H1 (cell line): ENCODE measurements at regions not wholly inside any gene's neighbourhood (a gene's known extent, or its start where the extent isn't known, plus 50 kb on each side); places are given as distances from the start of the nearest gene placed in this dataset.

Experiments
- CTCF ChIA-PET: fragments of 300-600 bp; sonication (Branson Sonifier 250); formaldehyde crosslinking; loops from one replicate; lab custom pipeline; 2021; ENCODE audit not compliant: partially characterized antibody; lab: Charles Lee
- POLR2A ChIA-PET: fragments of 300-600 bp; sonication (Branson Sonifier 250); formaldehyde crosslinking; loops from one replicate; lab custom pipeline; 2021; ENCODE audit warnings: inconsistent platforms; ENCODE audit not compliant: partially characterized antibody; lab: Charles Lee
- DNase-seq, 2 experiments: peaks; one replicate each; pipeline versions ENCODE4 v3.0.0 to v3.0.0-alpha.2; 2010 to 2022; ENCODE audit warnings: low spot score in 2 of 2, low read depth in 1 of 2, mixed read lengths in 1 of 2
- FAIRE-seq: peaks from 2 replicates; lab custom pipeline; 2011; peaks lifted over from hg19 to GRCh38; lab: Jason Lieb, UNC
- H2AFZ ChIP-seq: 2 replicates; pipeline ENCODE4 v1.8.1; 2012; ENCODE audit warnings: low read length, inconsistent platforms
- H2AK5ac ChIP-seq: 2 replicates; pipeline ENCODE4 v1.6.1; 2013; ENCODE audit warnings: low read depth, low read length
- H2BK120ac ChIP-seq: replicated peaks from 2 replicates; pipeline ENCODE3; 2013; ENCODE audit warnings: low read depth, low read length, inconsistent platforms
- H2BK12ac ChIP-seq: 2 replicates; pipeline ENCODE4 v1.6.1; 2013; ENCODE audit warnings: low read depth, low read length
- H2BK15ac ChIP-seq: 2 replicates; pipeline ENCODE4 v1.6.1; 2013; ENCODE audit warnings: low read length
- H2BK20ac ChIP-seq: 2 replicates; pipeline ENCODE4 v1.6.1; 2013; ENCODE audit warnings: low read length
- H2BK5ac ChIP-seq: 2 replicates; pipeline ENCODE4 v1.6.1; 2013; ENCODE audit warnings: low read depth, low read length
- H3K14ac ChIP-seq: 2 replicates; pipeline ENCODE4 v1.6.1; 2013; ENCODE audit warnings: inconsistent platforms; ENCODE audit not compliant: insufficient read length
- H3K18ac ChIP-seq: 2 replicates; pipeline ENCODE4 v1.6.1; 2013; ENCODE audit warnings: low read length; ENCODE audit errors: extremely low read depth
- H3K23ac ChIP-seq: 2 replicates; pipeline ENCODE4 v1.6.1; 2013; ENCODE audit warnings: inconsistent platforms; ENCODE audit not compliant: insufficient read length
- H3K23me2 ChIP-seq: 2 replicates; pipeline ENCODE4 v1.6.1; 2013; ENCODE audit warnings: low read depth, low read length
- H3K27ac ChIP-seq: 2 replicates; pipeline ENCODE4 v1.6.1; 2011; ENCODE audit warnings: low read depth, low read length, inconsistent platforms
- H3K27me3 ChIP-seq, 4 experiments: replicated peaks in 1 of 4; 1 replicate in 1 of 4; 2 replicates in 3 of 4; pipeline versions ENCODE4 v1.6.1 to v1.8.1; 2011 to 2013; ENCODE audit warnings: low read length in 3 of 4, mild to moderate bottlenecking in 3 of 4, inconsistent platforms in 2 of 4, mixed read lengths in 2 of 4, moderate library complexity in 1 of 4; ENCODE audit not compliant: control insufficient read depth in 3 of 4, insufficient read depth in 3 of 4; ENCODE audit errors: extremely low read depth in 1 of 4
- H3K36me3 ChIP-seq, 4 experiments: 2 replicates each; pipeline versions ENCODE4 v1.6.1 to v1.8.1; 2011 to 2013; ENCODE audit warnings: mild to moderate bottlenecking in 4 of 4, low read length in 3 of 4, moderate library complexity in 2 of 4, control low read depth in 1 of 4, inconsistent platforms in 1 of 4; ENCODE audit not compliant: insufficient read depth in 4 of 4, control insufficient read depth in 2 of 4
- H3K4ac ChIP-seq: replicated peaks from 2 replicates; pipeline ENCODE3; 2013; ENCODE audit warnings: low read length, low read depth, mixed read lengths, inconsistent platforms; ENCODE audit not compliant: insufficient read length
- H3K4me1 ChIP-seq, 4 experiments: replicated peaks in 1 of 4; 1 replicate in 1 of 4; 2 replicates in 3 of 4; pipeline versions ENCODE4 v1.6.1 to v1.8.1; 2011 to 2013; ENCODE audit warnings: low read length in 3 of 4, inconsistent platforms in 2 of 4, mixed read lengths in 1 of 4; ENCODE audit not compliant: insufficient read depth in 4 of 4, control insufficient read depth in 3 of 4
- H3K4me2 ChIP-seq, 2 experiments: 2 replicates each; pipeline versions ENCODE4 v1.6.1 to v1.8.1; 2011 to 2013; ENCODE audit warnings: low read depth in 2 of 2, low read length in 2 of 2, control low read depth in 1 of 2, inconsistent platforms in 1 of 2, mild to moderate bottlenecking in 1 of 2; ENCODE audit not compliant: insufficient read depth in 1 of 2
- H3K4me3 ChIP-seq, 4 experiments: fragments of 200-600, 300-600 bp in 1 of 4; sonication (generic), shearing (Covaris generic), sonication (Bioruptor Twin) in 1 of 4; 2 replicates each; pipeline versions ENCODE4 v1.5.1 to v1.8.1; 2011 to 2016; ENCODE audit warnings: low read length in 4 of 4, low read depth in 3 of 4, control low read depth in 2 of 4, inconsistent platforms in 2 of 4, mild to moderate bottlenecking in 2 of 4, mixed read lengths in 1 of 4, moderate library complexity in 1 of 4; ENCODE audit not compliant: insufficient read depth in 2 of 4; ENCODE audit errors: extremely low read depth in 1 of 4
- H3K56ac ChIP-seq: replicated peaks from 2 replicates; pipeline ENCODE3; 2013; ENCODE audit warnings: low read depth, mild to moderate bottlenecking, mixed read lengths, low read length, inconsistent platforms; ENCODE audit not compliant: insufficient read length
- H3K79me1 ChIP-seq: 2 replicates; pipeline ENCODE4 v1.6.1; 2013; ENCODE audit warnings: low read depth, low read length, control low read depth
- H3K79me2 ChIP-seq, 2 experiments: 2 replicates each; pipeline versions ENCODE4 v1.6.1 to v1.8.1; 2012 to 2013; ENCODE audit warnings: low read length in 2 of 2, mild to moderate bottlenecking in 2 of 2, inconsistent platforms in 1 of 2; ENCODE audit not compliant: insufficient read depth in 2 of 2, control insufficient read depth in 1 of 2
- H3K9ac ChIP-seq, 4 experiments: replicated peaks in 1 of 4; 1 replicate in 1 of 4; 2 replicates in 3 of 4; pipeline versions ENCODE4 v1.6.1 to v1.8.1; 2011 to 2013; ENCODE audit warnings: low read depth in 3 of 4, low read length in 3 of 4, control low read depth in 2 of 4, mild to moderate bottlenecking in 2 of 4, moderate library complexity in 2 of 4, inconsistent platforms in 1 of 4; ENCODE audit errors: extremely low read depth in 1 of 4
- H3K9me3 ChIP-seq, 2 experiments: 2 replicates each; pipeline versions ENCODE4 v1.6.1 to v1.8.1; 2012 to 2013; ENCODE audit warnings: mild to moderate bottlenecking in 2 of 2, moderate library complexity in 2 of 2, control low read depth in 1 of 2, inconsistent platforms in 1 of 2, low read depth in 1 of 2, low read length in 1 of 2, mixed read lengths in 1 of 2; ENCODE audit not compliant: insufficient read depth in 2 of 2
- H4K20me1 ChIP-seq, 2 experiments: replicated peaks in 1 of 2; 2 replicates each; pipeline versions ENCODE3 to v1.8.1; 2011 to 2013; ENCODE audit warnings: inconsistent platforms in 2 of 2, low read length in 2 of 2, mild to moderate bottlenecking in 1 of 2; ENCODE audit not compliant: insufficient read depth in 2 of 2, control insufficient read depth in 1 of 2
- H4K5ac ChIP-seq: 2 replicates; pipeline ENCODE4 v1.6.1; 2013; ENCODE audit warnings: low read length, low read depth, mixed read lengths, inconsistent platforms; ENCODE audit not compliant: insufficient read length
- H4K8ac ChIP-seq: 2 replicates; pipeline ENCODE4 v1.8.0; 2013; ENCODE audit warnings: mild to moderate bottlenecking, moderate library complexity, low read length, inconsistent platforms; ENCODE audit not compliant: insufficient read depth; ENCODE audit errors: extremely low read depth
- H4K91ac ChIP-seq: replicated peaks from 2 replicates; pipeline ENCODE3; 2013; ENCODE audit warnings: low read length, mixed read lengths, inconsistent platforms; ENCODE audit not compliant: insufficient read length
- CTBP2 ChIP-seq: IDR thresholded peaks from 2 replicates; pipeline ENCODE4 v1.7.0; 2011; ENCODE audit warnings: borderline replicate concordance, mild to moderate bottlenecking, moderate library complexity, mixed read lengths, low read length; ENCODE audit not compliant: insufficient read depth, insufficient read length
- TEAD4 ChIP-seq: IDR thresholded peaks from 2 replicates; pipeline ENCODE4 v1.6.1; 2012; ENCODE audit warnings: low read depth, low read length, inconsistent platforms, mixed read lengths
- WGBS, 2 experiments: shearing (Covaris generic) in 1 of 2; methylation state at CpG; one replicate each; pipeline versions ENCODE4 v1.1.6 to v1.1.7; 2013 to 2015; ENCODE audit warnings: low lambda C conversion rate in 2 of 2, mixed read lengths in 2 of 2, inconsistent platforms in 1 of 2, low coverage in 1 of 2, missing lambda C conversion rate in 1 of 2; ENCODE audit not compliant: insufficient replicate concordance in 2 of 2, insufficient coverage in 1 of 2, insufficient read length in 1 of 2; ENCODE audit errors: extremely low coverage in 1 of 2, missing lambda C conversion rate in 1 of 2; 5-methylcytosine and 5-hydroxymethylcytosine counted together

DNA sequence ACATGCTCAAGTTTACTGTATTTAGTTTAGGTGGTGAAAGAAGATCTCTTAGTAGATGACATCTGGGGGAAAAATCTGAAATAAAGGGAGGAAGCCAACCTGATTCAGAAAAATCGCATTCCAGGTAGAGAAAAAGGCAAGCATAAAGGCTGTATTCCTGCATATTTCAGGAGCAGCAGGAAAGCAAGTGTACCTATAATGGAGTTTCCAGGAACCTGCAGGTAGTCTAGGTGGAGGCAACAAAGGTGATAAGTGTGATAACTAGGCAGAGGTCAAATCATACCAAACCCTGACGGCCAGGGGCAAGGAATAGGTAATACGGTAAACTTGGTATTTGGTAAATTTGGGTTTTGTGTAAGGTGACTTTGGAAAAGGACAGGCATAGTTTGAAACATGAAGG is 132.8 kb upstream of the GOT2 start:
- no peak overlapping the region for H3K4me2 ChIP-seq
- H3K4me3 ChIP-seq: no peak overlapping the region
- H3K23ac ChIP-seq: no peak overlapping the region
- no peak overlapping the region for H3K27ac ChIP-seq
- no peaks in the 10 kb centered on the region for H4K20me1 ChIP-seq
- no peak overlapping the region; the same call in 1 of the 2 replicates for H2BK5ac ChIP-seq
- ChIA-PET CTCF (no interaction called here), POLR2A (interaction anchor here (1.3 kb wide), 1 partner anchor 12 kb away, joined by 3 read pairs; no protein-coding TSS in a partner anchor)
- H2BK15ac ChIP-seq: no peak overlapping the region
- FAIRE-seq (peak; percentile 57), DNase-seq (no peak)
- H2BK20ac ChIP-seq: peak overlapping the region; percentile 63; the same call in 1 of the 2 replicates
- H4K91ac ChIP-seq: no peak overlapping the region
- H3K79me2 ChIP-seq: no peaks in the 10 kb centered on the region
- H3K18ac ChIP-seq: no peak overlapping the region
- no peaks in the 10 kb centered on the region for H3K9me3 ChIP-seq
- WGBS, 2 experiments: 59% methylated on average over 3 of the region's 3 CpGs; no CpG with 5 or more reads in 1 of the 2 experiments
- TF ChIP-seq TEAD4 (peak; percentile 84), CTBP2 (no peak)
- H3K36me3 ChIP-seq: no peaks in the 10 kb centered on the region
- no peak overlapping the region for H2AK5ac ChIP-seq
- H2BK120ac ChIP-seq: no peak overlapping the region
- no peak overlapping the region for H3K4ac ChIP-seq
- H3K27me3 ChIP-seq: no peaks in the 10 kb centered on the region
- H2AFZ ChIP-seq: no peak overlapping the region
- H4K8ac ChIP-seq: no peak overlapping the region
- peaks cover 0 to 9% (median 5%) of the 10 kb centered on the region in 4 experiments; a peak in 5 of 7 replicates for H3K4me1 ChIP-seq
- no peak overlapping the region for H4K5ac ChIP-seq
- H3K9ac ChIP-seq: no peak overlapping the region
- no peak overlapping the region for H2BK12ac ChIP-seq
- no peak overlapping the region for H3K14ac ChIP-seq
- H3K23me2 ChIP-seq: no peaks in the 10 kb centered on the region
- H3K56ac ChIP-seq: no peak overlapping the region
- H3K79me1 ChIP-seq: no peaks in the 10 kb centered on the region
